Thymus (tissue), 11 donors: ENCODE measurements at regions not wholly inside any gene's neighbourhood (a gene's known extent, or its start where the extent isn't known, plus 50 kb on each side); places are given as distances from the start of the nearest gene placed in this dataset.
"Not testable (repeated sequence)": the region's sequence is repeated elsewhere in the genome, so short reads cannot be mapped to it uniquely, and the experiment has no call there.

Experiments used
- DNase-seq, 9 donors: peaks; one replicate each; pipeline ENCODE4 v3.0.0-alpha.2; 2013; ENCODE audit warnings: low spot score in 9 of 9, low read depth in 6 of 9, missing footprints in 1 of 9
- H3K27ac ChIP-seq, 2 donors: one replicate each; pipeline ENCODE4 v1.5.1; 2013; ENCODE audit warnings: control low read depth in 1 of 2, low read depth in 1 of 2, low read length in 1 of 2, mild to moderate bottlenecking in 1 of 2, moderate library complexity in 1 of 2
- H3K27me3 ChIP-seq, 2 donors: one replicate each; pipeline ENCODE4 v1.5.1; 2013; ENCODE audit warnings: low read length in 1 of 2; ENCODE audit not compliant: control insufficient read depth in 2 of 2, insufficient read depth in 1 of 2
- H3K36me3 ChIP-seq, 2 donors: one replicate each; pipeline ENCODE4 v1.5.1; 2013; ENCODE audit warnings: low read length in 1 of 2, mild to moderate bottlenecking in 1 of 2, moderate library complexity in 1 of 2; ENCODE audit not compliant: control insufficient read depth in 2 of 2, insufficient read depth in 2 of 2
- H3K4me1 ChIP-seq, 2 donors: one replicate each; pipeline ENCODE4 v1.5.1; 2013; ENCODE audit warnings: low read length in 2 of 2; ENCODE audit not compliant: control insufficient read depth in 2 of 2, insufficient read depth in 2 of 2
- H3K4me3 ChIP-seq, 2 donors: one replicate each; pipeline ENCODE4 v1.5.1; 2013; ENCODE audit warnings: low read length in 2 of 2, control low read depth in 1 of 2, mild to moderate bottlenecking in 1 of 2
- H3K9me3 ChIP-seq, 2 donors: one replicate each; pipeline ENCODE4 v1.5.1; 2013; ENCODE audit warnings: low read length in 1 of 2, mild to moderate bottlenecking in 1 of 2; ENCODE audit not compliant: control insufficient read depth in 2 of 2, insufficient read depth in 1 of 2
- WGBS: extraction: QIAGEN DNeasy Blood & Tissue Kit; methylation state at CpG from one replicate; pipeline ENCODE4 v1.1.7; 2013; 5-methylcytosine and 5-hydroxymethylcytosine counted together
- donor health status: healthy.

DNA sequence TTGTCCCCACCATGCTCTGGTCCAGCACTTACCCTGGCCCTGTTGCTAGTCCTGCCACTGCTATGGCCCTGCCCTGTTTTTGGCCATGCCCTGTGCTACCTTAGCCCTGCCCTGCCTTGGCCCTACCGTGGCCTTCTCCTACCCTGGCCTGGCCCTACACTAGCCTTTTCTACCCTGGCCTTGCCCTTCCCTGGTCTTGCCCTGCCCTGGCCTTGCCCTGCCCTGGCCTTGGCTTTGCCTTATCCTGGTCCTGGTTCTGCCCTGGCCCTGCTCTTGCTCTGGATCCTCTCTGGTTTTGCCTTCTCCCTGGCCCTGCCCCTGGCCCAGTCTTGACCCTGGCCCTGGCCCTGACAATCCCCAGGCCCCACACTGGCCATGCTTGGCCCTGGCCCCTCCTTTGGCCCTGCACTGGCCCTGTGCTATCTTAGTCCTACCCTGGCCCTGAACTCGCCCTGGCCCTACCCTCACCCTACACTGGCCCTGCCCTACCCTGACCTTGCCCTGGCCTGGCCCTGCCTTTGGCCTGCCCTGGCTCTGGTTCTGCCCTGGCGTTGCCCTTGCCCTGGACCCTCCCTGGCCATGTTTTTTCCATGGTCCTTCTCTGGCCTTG lies 235.0 kb downstream of the GOLGA6L6 start:
- not testable (repeated sequence) for H3K27me3 ChIP-seq, H3K36me3 ChIP-seq, H3K4me1 ChIP-seq, DNase-seq, H3K4me3 ChIP-seq, H3K27ac ChIP-seq
- WGBS: 76% methylated on average over 3 of the region's 3 CpGs
- H3K9me3 ChIP-seq: peaks cover 6 to 44% of the 10 kb centered on the region in 2 donors

DNA sequence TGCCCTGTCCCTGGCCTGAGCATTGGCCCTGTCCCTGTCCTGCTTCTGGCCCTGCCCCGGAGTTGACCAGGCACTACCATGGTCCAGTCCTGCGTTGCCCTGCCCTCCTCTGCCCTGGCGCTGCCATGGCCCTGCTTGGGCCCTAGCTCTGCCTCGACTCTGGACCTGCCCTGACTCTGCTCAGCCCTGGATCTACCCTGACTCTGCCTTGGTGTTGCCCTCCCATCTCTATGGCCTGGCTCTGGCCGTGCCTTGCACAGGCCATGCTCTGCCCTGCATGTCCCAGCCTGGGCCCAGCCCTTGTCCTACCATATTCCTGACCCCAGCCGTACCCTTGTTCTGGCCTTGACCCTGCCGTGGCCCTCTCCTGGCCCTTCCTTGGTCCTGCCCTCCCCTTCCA lies 235.7 kb downstream of the GOLGA6L6 start:
- H3K4me3 ChIP-seq, DNase-seq, H3K27me3 ChIP-seq, H3K27ac ChIP-seq, H3K36me3 ChIP-seq, H3K4me1 ChIP-seq: not testable (repeated sequence)
- WGBS: 81% methylated on average over 7 of the region's 7 CpGs
- peaks cover 6 to 51% of the 10 kb centered on the region in 2 donors for H3K9me3 ChIP-seq

DNA sequence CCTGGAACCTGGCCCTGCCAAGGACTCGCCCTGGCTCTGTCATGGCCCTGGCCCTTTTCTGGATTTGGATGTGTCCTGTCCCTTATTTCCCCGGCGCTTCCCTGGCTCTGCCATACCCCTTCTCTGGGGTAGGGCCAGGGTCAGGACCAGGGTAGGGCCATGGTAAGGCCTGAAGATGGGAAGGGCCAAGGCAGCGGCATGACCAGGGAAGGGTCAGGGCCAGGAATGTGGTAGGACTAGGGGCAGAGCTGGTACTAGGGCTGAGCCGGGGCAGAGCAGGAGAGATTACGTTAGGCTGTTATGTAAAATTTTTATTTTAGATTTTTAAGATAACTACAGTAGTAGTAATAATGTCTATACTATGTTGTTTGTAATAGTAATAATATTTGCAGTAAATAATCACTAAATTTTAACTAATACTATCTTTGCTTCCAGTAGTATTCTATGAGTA lies 236.6 kb downstream of the GOLGA6L6 start:
- not testable (repeated sequence) for H3K4me1 ChIP-seq, H3K36me3 ChIP-seq, H3K27ac ChIP-seq, H3K27me3 ChIP-seq, DNase-seq, H3K4me3 ChIP-seq
- WGBS: 88% methylated on average over 6 of the region's 6 CpGs
- peaks cover 6 to 55% of the 10 kb centered on the region in 2 donors for H3K9me3 ChIP-seq

DNA sequence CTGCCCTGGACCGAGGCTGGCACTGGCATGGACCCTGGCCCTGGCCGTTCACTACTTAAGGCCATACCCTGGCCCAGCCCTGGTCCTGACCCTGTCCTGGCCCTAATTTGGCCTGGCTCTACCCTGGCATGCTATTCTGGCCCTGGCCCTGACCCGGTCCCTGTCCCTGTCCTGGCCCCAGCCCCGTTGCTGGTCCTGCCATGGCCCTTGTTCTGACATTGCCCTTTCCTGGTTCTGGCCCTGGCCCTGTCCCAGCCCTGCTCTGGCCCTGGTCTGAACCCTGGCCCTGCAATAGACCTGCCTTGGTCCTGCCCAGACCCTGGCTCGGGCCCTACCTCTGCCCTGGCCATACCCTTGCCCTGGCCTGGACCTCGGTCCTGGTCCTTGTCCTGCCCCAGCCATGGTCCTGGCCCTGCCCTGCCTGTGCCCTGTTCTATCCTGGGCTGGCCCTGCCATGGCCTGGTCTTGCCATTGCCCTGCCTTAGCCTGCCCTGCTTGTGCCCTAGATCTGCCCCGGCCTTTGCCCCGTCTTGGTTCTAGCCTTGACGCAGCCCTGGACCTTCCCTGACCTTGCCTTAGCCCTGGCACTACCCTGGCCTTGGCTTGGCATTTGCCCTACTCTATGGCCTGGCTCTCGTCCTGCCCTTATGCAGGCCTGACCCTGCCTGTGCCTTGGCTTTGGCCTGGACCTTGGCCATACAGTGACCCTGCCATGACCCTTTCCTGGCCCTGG lies 237.2 kb downstream of the GOLGA6L6 start:
- peaks cover 6 to 55% of the 10 kb centered on the region in 2 donors for H3K9me3 ChIP-seq
- not testable (repeated sequence) for DNase-seq, H3K4me3 ChIP-seq, H3K36me3 ChIP-seq, H3K27ac ChIP-seq, H3K4me1 ChIP-seq, H3K27me3 ChIP-seq
- WGBS: 85% methylated on average over 10 of the region's 10 CpGs

DNA sequence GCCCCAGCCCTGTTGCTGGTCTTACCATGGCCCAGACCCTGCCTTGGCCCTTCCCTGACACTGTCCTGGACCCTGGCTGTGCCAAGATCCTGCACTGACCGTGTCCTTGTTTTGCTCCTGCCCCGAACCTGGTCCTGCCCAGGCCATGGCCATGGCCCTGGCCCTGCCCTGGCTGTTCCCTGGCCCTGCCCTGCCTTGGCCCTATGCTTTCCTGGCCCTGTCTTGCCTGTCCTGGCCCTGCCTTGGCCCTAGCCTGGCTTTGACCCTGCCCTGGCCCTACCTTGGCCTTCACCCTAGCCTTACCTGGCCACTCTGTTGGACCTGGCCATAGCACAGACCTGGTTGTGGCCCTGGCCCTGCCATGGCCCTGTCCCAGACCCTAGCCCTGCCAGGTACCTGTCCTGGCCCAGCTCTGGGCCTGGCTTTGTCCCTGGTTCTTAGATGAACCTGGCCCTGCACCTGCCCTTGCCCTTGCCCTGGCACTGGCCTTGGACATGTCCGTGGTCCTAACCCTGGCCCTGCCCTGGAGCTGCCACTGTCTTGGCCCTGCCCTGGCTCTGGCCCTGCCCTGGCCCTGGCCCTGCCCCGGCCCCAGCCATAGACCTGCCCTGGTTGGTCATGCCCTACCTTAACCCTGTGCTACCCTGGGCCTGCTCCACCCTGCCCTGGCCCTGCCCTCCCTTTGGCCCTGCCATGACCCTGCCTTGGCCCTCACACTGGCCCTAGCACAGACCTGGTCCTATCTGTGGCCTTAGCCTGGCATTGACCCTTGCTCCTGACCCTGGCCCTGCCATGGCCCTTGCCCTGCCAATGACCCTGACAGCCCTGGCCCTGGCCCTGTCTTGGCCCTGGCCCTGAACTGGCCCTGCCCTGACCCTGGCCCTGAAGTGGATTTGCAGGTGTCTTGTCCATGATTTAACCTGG lies 238.1 kb downstream of the GOLGA6L6 start:
- H3K9me3 ChIP-seq: peaks cover 6 to 55% of the 10 kb centered on the region in 2 donors
- not testable (repeated sequence) for H3K4me3 ChIP-seq, H3K4me1 ChIP-seq, H3K36me3 ChIP-seq, H3K27me3 ChIP-seq, H3K27ac ChIP-seq, DNase-seq
- 76% methylated on average over 4 of the region's 4 CpGs for WGBS

DNA sequence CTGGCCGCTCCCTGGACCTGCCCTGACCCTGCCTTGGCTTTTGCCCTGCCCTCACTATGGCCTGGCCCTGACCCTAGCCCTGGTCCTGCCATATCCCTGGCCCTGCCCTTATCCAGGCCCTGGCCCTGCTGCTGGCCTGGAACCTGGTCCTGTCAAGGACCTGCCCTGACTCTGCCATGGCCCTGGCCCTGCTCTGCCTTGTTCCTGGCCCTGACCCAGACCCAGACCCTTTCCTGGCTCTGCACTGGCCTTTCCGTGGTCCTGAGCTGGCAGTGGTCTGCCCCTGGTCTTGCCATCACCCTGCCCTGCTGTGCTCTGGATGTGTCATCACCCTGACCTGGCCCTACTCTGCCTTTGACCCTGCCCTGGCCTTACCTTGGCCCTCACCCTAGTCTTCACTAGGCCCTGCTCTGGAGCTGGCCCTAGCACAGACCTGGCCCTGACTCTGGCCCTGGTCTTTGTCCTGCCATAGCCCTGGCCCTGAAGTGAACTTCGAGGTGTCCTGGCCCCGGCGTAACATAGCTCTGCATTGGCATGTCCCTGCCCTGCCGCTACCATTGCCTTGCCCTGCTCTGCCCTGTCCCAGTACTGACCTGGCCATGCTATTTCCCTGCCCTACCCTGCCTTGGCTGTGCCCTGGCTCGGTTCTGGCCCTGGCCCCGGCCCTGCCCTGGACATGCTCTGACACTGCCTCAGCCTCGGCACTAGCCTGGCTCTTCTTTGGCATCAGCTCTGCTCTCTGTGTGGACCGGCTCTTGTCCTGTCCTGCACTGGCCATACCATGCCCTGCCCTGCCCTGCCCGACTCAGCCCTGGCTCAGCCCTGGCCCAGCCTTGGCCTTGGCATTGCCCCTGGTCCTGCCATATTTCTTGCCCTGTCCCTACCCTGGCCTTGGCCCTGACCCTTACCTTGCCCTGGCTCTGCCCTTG lies 239.2 kb downstream of the GOLGA6L6 start:
- 89% methylated on average over 11 of the region's 11 CpGs for WGBS
- not testable (repeated sequence) for DNase-seq, H3K36me3 ChIP-seq, H3K27me3 ChIP-seq, H3K4me3 ChIP-seq, H3K4me1 ChIP-seq, H3K27ac ChIP-seq
- H3K9me3 ChIP-seq: peaks cover 4 to 54% of the 10 kb centered on the region in 2 donors

DNA sequence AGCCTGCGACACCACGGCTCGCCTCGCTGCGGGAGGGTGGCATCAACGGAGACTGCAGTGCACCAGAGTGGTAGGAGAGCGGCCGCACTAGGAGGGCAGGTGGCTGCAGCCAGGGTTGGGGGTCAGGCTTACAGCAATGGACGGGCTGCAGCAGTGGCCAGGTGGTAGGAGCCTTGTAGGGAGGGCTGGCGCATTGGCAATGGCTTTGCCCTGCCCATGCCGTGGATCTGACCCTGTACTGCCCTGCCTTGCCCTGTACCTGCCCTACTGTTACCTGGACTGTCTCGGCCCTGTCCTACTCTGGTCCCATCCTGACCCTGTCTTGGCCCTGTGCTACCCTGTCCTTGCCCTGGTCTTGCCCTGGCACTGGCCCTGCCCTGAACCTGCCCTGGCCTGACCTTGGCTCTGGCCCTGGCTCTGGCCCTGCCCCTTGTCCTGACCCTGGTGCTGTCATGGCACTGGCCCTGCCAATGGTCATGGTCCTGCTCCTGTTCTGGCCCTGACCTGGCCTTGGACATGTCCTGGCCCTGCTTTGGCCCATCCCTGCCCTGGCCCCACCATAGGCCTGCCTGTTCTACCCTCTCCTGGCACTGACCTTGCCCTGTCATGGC lies 240.0 kb downstream of the GOLGA6L6 start:
- 91% methylated on average over 12 of the region's 12 CpGs for WGBS
- H3K27me3 ChIP-seq, H3K27ac ChIP-seq, DNase-seq, H3K4me1 ChIP-seq, H3K4me3 ChIP-seq, H3K36me3 ChIP-seq: not testable (repeated sequence)
- H3K9me3 ChIP-seq: peaks cover under 1 to 48% of the 10 kb centered on the region in 2 donors

DNA sequence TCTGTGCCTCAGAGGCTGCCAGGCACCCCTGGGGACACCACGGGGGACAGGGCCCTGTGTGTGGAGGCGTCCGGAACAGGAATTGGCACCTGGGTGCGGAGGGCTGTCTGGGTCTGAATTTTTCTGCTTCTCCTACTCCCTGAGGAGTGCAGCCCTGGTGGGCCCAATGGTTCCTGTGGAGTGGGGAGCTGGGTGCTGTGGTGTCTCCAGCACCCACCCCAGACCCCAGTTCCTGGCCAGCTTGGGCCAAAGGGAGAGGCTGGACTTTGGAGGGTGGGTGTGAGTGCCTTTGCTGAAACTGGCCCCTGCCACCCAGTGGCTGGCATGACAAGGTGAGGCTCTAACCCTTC lies 240.6 kb downstream of the GOLGA6L6 start:
- DNase-seq, H3K27ac ChIP-seq, H3K4me3 ChIP-seq, H3K27me3 ChIP-seq, H3K36me3 ChIP-seq, H3K4me1 ChIP-seq: not testable (repeated sequence)
- 93% methylated on average over 4 of the region's 4 CpGs for WGBS
- H3K9me3 ChIP-seq: peaks cover 1 to 48% of the 10 kb centered on the region in 2 donors
